ENCODE measurements at regions not wholly inside any gene's neighbourhood (a gene's known extent, or its start where the extent isn't known, plus 50 kb on each side); places are given as distances from the start of the nearest gene placed in this dataset.

- DNase-seq: no peak
Measured at GRCh38 chr16:86396422-86396821, 113.9 kb upstream of the FOXF1 start.

GRCh38 chr16:86396901-86397311, 113.4 kb upstream of the FOXF1 start:
- no peak for DNase-seq

GRCh38 chr16:86398201-86398600, 112.1 kb upstream of the FOXF1 start:
- DNase-seq: no peak

- no peak for DNase-seq
Measured at GRCh38 chr16:86398622-86399021, 111.7 kb upstream of the FOXF1 start.

- no peak for DNase-seq
Measured at GRCh38 chr16:86401126-86401525, 109.2 kb upstream of the FOXF1 start.

GRCh38 chr16:86403085-86403484, 107.2 kb upstream of the FOXF1 start:
- DNase-seq: no peak

- DNase-seq: no peak
Measured at GRCh38 chr16:86403541-86404163, 106.7 kb upstream of the FOXF1 start.

- DNase-seq: no peak
Measured at GRCh38 chr16:86404678-86405077, 105.6 kb upstream of the FOXF1 start.

- DNase-seq: no peak
Measured at GRCh38 chr16:86405319-86405718, 105.0 kb upstream of the FOXF1 start.

GRCh38 chr16:86406056-86406455, 104.3 kb upstream of the FOXF1 start:
- no peak for DNase-seq

GRCh38 chr16:86408685-86409084, 101.6 kb upstream of the FOXF1 start:
- no peak for DNase-seq

- DNase-seq: no peak
Measured at GRCh38 chr16:86410081-86410480, 100.2 kb upstream of the FOXF1 start.

GRCh38 chr16:86410529-86410928, 99.8 kb upstream of the FOXF1 start:
- DNase-seq: no peak

GRCh38 chr16:86411897-86412296, 98.4 kb upstream of the FOXF1 start:
- no peak for DNase-seq

- DNase-seq: no peak
Measured at GRCh38 chr16:86414991-86415740, 95.2 kb upstream of the FOXF1 start.

- DNase-seq: no peak
Measured at GRCh38 chr16:86418981-86419380, 91.3 kb upstream of the FOXF1 start.

- DNase-seq: no peak
Measured at GRCh38 chr16:86419518-86419917, 90.8 kb upstream of the FOXF1 start.

GRCh38 chr16:86421995-86422394, 88.3 kb upstream of the FOXF1 start:
- DNase-seq: no peak

GRCh38 chr16:86424398-86424797, 85.9 kb upstream of the FOXF1 start:
- DNase-seq: no peak

- no peak for DNase-seq
Measured at GRCh38 chr16:86424985-86425384, 85.3 kb upstream of the FOXF1 start.

GRCh38 chr16:86426063-86426642, 84.2 kb upstream of the FOXF1 start:
- DNase-seq: no peak

- DNase-seq: no peak
Measured at GRCh38 chr16:86427433-86427851, 82.9 kb upstream of the FOXF1 start.

- DNase-seq: no peak
Measured at GRCh38 chr16:86428729-86429517, 81.4 kb upstream of the FOXF1 start.

- DNase-seq: no peak
Measured at GRCh38 chr16:86429663-86430062, 80.7 kb upstream of the FOXF1 start.

Data from stimulated activated naive CD4-positive, alpha-beta T cell treated with Interleukin-2 at 50 U/mL for 16 hours (primary cell).